ENCODE measurements at regions not wholly inside any gene's neighbourhood (a gene's known extent, or its start where the extent isn't known, plus 50 kb on each side); places are given as distances from the start of the nearest gene placed in this dataset.

GRCh38 chr4:24137671-24138601, 248.1 kb upstream of the PPARGC1A start (continued):
- TF ChIP-seq SP1 (IDR thresholded peaks at IDR 0.05) (peak; percentile 98), EGR1 (IDR thresholded peaks at IDR 0.05; ENCODE audit: low read depth in 2 of 2) (no peak)

GRCh38 chr4:24131954-24132673, 242.3 kb upstream of the PPARGC1A start:
- no peaks in the 10 kb centered on the region for H3K9me3 ChIP-seq (ENCODE audit: control insufficient read depth in 4 of 4, low read length in 3 of 4)
- 88% methylated on average over 8 of the region's 8 CpGs for WGBS
- no peaks in the 10 kb centered on the region for H3K27me3 ChIP-seq (ENCODE audit: control insufficient read depth in 4 of 4, insufficient read depth in 4 of 4, low read length in 3 of 4)
- no peak for TF ChIP-seq CTCF (IDR thresholded peaks at IDR 0.05; ENCODE audit: low read depth, low read length, missing input control)
- TF ChIP-seq HNF4G (IDR thresholded peaks at IDR 0.05) = no peak
- TF ChIP-seq HNF4A (conservative IDR thresholded peaks at IDR 0.05) = no peak
- TF ChIP-seq EGR1 (IDR thresholded peaks at IDR 0.05; ENCODE audit: low read depth in 2 of 2) = no peak
- no peak for TF ChIP-seq ATF3 (IDR thresholded peaks at IDR 0.05)
- TF ChIP-seq TAF1 (conservative IDR thresholded peaks at IDR 0.05) = no peak
- no peak for TF ChIP-seq GABPA (IDR thresholded peaks at IDR 0.05 in 1 of 2, conservative IDR thresholded peaks at IDR 0.05 in 1 of 2)
- no peak for TF ChIP-seq RXRA (IDR thresholded peaks at IDR 0.05)
- no peak for TF ChIP-seq JUND (IDR thresholded peaks at IDR 0.05)
- TF ChIP-seq RAD21 (IDR thresholded peaks at IDR 0.05) = no peak
- peaks cover 0 to 2% (median under 1%) of the 10 kb centered on the region in 4 donors for H3K4me1 ChIP-seq (ENCODE audit: control insufficient read depth in 4 of 4, insufficient read depth in 4 of 4, low read length in 3 of 4)
- H3K27ac ChIP-seq (ENCODE audit: low read depth in 1 of 2, low read length in 2 of 2) = no peak overlapping the region
- no peak for DNase-seq (ENCODE audit: low spot score)
- H3K9ac ChIP-seq (ENCODE audit: low read depth in 1 of 2, low read length in 2 of 2) = no peak overlapping the region
- no peaks in the 10 kb centered on the region for H3K36me3 ChIP-seq (ENCODE audit: control insufficient read depth in 4 of 4, insufficient read depth in 3 of 4, low read depth in 1 of 4, low read length in 3 of 4)
- H3K4me3 ChIP-seq (ENCODE audit: low read depth in 1 of 3, low read length in 3 of 3) = no peak overlapping the region

- DNase-seq (ENCODE audit: low spot score) = no peak
- Histone ChIP-seq H3K4me3 (ENCODE audit: low read depth in 1 of 3, low read length in 3 of 3) (no peak overlapping the region), H3K27me3 (ENCODE audit: control insufficient read depth in 4 of 4, insufficient read depth in 4 of 4, low read length in 3 of 4) (no peaks in the 10 kb centered on the region), H3K36me3 (ENCODE audit: control insufficient read depth in 4 of 4, insufficient read depth in 3 of 4, low read depth in 1 of 4, low read length in 3 of 4) (no peaks in the 10 kb centered on the region), H3K27ac (ENCODE audit: low read depth in 1 of 2, low read length in 2 of 2) (no peak overlapping the region), H3K9me3 (ENCODE audit: control insufficient read depth in 4 of 4, low read length in 3 of 4) (no peaks in the 10 kb centered on the region), H3K4me1 (ENCODE audit: control insufficient read depth in 4 of 4, insufficient read depth in 4 of 4, low read length in 3 of 4) (no peaks in the 10 kb centered on the region), H3K9ac (ENCODE audit: low read depth in 1 of 2, low read length in 2 of 2) (no peak overlapping the region)
- no peak for TF ChIP-seq TAF1 (conservative IDR thresholded peaks at IDR 0.05)
- no peak for TF ChIP-seq GABPA (IDR thresholded peaks at IDR 0.05 in 1 of 2, conservative IDR thresholded peaks at IDR 0.05 in 1 of 2)
- no peak for TF ChIP-seq ZBTB33 (IDR thresholded peaks at IDR 0.05)
- 76% methylated on average over 3 of the region's 3 CpGs for WGBS
Measured at GRCh38 chr4:24130637-24131036, 240.8 kb upstream of the PPARGC1A start.
